Retinal pigment epithelial cell (primary cell): ENCODE measurements at regions not wholly inside any gene's neighbourhood (a gene's known extent, or its start where the extent isn't known, plus 50 kb on each side); places are given as distances from the start of the nearest gene placed in this dataset.

ENCODE experiments used
- DNase-seq: peaks from one replicate; pipeline ENCODE4 v3.0.0-alpha.2; 2010; ENCODE audit warnings: low read depth
- H3K4me3 ChIP-seq: 2 replicates; pipeline ENCODE4 v1.5.1; 2011; ENCODE audit warnings: mild to moderate bottlenecking, low read length, control low read depth, moderate library complexity
- TF ChIP-seq, protein P1 (sequence below): conservative IDR thresholded peaks from 2 replicates; pipeline ENCODE4 v1.5.1; 2011; ENCODE audit warnings: low read depth, low read length, control low read depth, inconsistent platforms

- TF ChIP-seq, protein P1, sequence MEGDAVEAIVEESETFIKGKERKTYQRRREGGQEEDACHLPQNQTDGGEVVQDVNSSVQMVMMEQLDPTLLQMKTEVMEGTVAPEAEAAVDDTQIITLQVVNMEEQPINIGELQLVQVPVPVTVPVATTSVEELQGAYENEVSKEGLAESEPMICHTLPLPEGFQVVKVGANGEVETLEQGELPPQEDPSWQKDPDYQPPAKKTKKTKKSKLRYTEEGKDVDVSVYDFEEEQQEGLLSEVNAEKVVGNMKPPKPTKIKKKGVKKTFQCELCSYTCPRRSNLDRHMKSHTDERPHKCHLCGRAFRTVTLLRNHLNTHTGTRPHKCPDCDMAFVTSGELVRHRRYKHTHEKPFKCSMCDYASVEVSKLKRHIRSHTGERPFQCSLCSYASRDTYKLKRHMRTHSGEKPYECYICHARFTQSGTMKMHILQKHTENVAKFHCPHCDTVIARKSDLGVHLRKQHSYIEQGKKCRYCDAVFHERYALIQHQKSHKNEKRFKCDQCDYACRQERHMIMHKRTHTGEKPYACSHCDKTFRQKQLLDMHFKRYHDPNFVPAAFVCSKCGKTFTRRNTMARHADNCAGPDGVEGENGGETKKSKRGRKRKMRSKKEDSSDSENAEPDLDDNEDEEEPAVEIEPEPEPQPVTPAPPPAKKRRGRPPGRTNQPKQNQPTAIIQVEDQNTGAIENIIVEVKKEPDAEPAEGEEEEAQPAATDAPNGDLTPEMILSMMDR = no peak
- H3K4me3 ChIP-seq = no peak overlapping the region
- DNase-seq = no peak
Observed at GRCh38 chr2:236895497-236895896, 190.2 kb upstream of the COPS8 start.

GRCh38 chr2:236896688-236897087, 189.0 kb upstream of the COPS8 start:
- TF ChIP-seq, protein P1 = no peak
- no peak for DNase-seq
- H3K4me3 ChIP-seq = no peak overlapping the region

GRCh38 chr2:236899146-236899545, 186.5 kb upstream of the COPS8 start:
- no peak overlapping the region for H3K4me3 ChIP-seq
- DNase-seq = no peak
- TF ChIP-seq, protein P1 = no peak

DNA sequence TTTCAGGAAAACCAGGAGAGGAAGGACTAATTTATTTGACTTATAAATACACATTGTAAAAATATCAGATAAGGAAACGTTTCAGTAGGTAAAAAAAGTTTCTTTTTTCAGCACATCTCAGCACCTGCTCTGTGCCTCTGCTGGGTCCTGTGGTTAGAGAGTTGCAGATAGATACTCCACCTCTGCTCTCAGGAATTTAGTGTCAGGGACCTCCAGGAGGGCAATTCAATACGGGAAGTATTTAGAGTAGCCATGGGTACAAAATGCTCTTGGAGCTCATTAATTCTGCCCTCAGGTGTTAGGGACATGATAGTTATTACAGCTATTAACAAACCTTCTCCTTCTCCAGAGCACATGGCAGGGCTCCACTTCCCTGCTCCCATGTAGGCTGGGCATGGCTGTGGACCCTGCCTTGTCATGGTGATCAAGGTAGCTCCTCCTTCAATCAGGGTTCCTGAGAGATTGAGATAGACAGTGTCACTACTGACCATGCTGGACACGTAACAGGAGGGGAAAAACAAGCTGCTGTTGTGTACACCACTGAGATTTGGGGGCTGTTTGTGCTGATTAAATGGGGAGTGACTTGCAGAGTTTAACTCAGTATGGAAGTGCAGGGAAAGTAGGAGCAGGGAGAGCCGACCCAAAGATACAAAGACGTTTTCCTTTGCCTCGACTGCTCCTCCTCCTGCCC, 185.6 kb upstream of the COPS8 start:
- TF ChIP-seq, protein P1 = no peak
- DNase-seq = no peak
- H3K4me3 ChIP-seq = no peak overlapping the region

DNA sequence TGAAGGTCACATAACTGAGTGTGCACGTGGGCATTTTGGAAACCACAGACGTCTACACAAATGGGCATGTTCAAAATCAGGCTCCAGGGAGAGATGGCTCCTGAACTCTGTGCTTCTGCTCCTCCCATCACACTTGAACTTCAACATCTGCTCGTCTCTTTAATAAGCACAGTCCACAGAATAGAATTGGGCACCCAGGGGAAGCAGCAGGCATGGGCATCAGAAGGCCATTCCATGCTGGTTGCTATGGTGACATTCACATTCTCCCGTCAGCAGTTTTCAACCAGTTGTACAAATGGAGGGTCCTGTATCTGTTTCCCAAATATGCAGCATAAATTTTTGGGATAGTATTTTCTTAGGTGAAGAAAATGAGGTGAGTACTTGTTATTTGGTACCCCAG, 183.7 kb upstream of the COPS8 start:
- H3K4me3 ChIP-seq = no peak overlapping the region
- DNase-seq = no peak
- TF ChIP-seq, protein P1 = no peak

GRCh38 chr2:236903978-236904377, 181.7 kb upstream of the COPS8 start:
- TF ChIP-seq, protein P1 = no peak
- no peak for DNase-seq
- H3K4me3 ChIP-seq = no peak overlapping the region
